ENCODE measurements at regions not wholly inside any gene's neighbourhood (a gene's known extent, or its start where the extent isn't known, plus 50 kb on each side); places are given as distances from the start of the nearest gene placed in this dataset.

GRCh38 chr12:30203981-30204380 lies 420.2 kb upstream of the TMTC1 start:
- TF ChIP-seq EZH2 (IDR thresholded peaks at IDR 0.05; ENCODE audit: low read length) = no peak
- TF ChIP-seq CTCF (optimal IDR thresholded peaks at IDR 0.05 in 1 of 3, IDR thresholded peaks at IDR 0.05 in 1 of 3, conservative IDR thresholded peaks at IDR 0.05 in 1 of 3; ENCODE audit: extremely low read depth in 1 of 3, insufficient read depth in 2 of 3, low read length in 3 of 3) = no peak

Measured in keratinocyte (primary cell).